NCI-H82 treated with DMSO at 0.1 percent for 48 hours (cell line): ENCODE measurements at regions not wholly inside any gene's neighbourhood (a gene's known extent, or its start where the extent isn't known, plus 50 kb on each side); places are given as distances from the start of the nearest gene placed in this dataset.

Experiments
- DNase-seq: peaks from one replicate; lab custom pipeline; 2025; ENCODE audit not compliant: unreplicated experiment; lab: John Stamatoyannopoulos, UW

- DNase-seq: no peak
Measured at GRCh38 chr3:164604687-164605086, 473.6 kb downstream of the SI start.

- no peak for DNase-seq
Measured at GRCh38 chr3:164577667-164578210, 500.6 kb downstream of the SI start.

DNA sequence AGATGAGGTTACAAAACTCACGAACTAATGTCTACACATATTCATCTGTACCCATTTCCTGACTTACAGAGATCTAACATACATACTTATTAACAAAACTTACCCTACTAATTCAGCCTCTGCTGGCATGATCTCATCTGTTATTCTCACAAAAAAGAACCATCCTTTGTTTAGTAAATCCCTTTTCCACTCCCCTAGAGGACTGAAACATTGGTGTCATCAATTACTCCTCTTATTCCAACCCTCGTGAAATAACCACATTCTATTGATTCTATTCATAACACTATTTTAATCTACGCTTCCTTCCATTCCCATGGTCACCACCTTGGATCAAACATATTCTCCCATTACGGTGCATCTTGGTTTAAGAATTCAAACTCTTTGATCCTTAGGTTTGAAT lies 505.9 kb downstream of the SI start:
- DNase-seq: no peak

DNA sequence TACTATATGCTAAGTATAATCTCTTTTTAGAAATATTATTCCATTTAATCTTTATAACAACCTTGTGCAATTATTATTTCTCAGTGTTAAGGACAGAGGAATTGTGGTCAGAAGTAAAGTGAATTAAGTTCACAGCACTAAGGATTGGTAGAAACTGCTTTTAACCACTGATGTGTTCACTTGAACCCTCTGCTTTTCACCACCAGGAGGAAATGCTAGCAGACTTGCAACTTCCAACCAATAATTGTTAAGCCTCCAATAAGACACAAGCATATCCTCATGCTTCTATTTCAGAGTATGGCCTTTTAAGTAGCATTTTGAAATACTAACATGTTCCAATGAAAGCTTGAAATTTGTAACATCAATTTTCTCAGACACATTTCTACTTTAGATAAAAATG lies 527.4 kb downstream of the SI start:
- no peak for DNase-seq

DNA sequence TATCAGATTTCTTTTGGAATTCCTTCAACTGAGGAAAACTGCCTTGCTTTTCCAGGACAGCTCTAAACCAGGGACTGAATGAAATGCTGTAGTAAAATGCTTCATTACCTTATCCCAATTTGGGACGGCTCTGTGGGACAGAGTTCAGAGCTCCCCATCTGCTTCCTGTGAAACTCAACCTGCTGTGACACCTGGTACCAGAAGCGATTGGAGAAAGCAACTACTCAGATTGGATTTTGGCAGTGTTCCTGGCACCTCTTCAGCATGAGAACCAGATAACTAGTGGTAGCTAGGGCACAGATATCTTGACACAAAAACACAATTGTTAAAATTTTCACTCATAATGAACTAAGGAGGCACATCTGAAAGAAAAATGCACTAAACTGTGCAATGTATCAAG lies 539.1 kb downstream of the SI start:
- DNase-seq: no peak

DNA sequence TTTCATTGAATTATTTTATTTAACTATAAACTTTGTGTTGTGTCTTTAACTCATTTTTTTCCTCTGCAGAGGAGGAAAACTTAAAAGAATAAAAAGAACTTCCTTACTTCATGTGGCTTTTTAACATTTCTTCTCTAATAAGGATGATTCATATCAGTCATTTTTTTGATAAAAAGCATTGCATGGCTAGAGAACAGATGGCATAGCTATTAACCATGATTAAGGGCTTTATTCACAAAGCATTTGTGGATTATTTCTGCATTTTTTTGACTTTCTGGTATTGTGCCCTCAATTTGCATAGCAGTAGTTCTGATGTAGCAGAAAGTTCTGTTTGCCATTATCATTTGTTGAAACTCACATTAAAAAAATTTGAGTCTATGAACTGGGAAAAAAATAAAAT lies 540.8 kb downstream of the SI start:
- no peak for DNase-seq

DNA sequence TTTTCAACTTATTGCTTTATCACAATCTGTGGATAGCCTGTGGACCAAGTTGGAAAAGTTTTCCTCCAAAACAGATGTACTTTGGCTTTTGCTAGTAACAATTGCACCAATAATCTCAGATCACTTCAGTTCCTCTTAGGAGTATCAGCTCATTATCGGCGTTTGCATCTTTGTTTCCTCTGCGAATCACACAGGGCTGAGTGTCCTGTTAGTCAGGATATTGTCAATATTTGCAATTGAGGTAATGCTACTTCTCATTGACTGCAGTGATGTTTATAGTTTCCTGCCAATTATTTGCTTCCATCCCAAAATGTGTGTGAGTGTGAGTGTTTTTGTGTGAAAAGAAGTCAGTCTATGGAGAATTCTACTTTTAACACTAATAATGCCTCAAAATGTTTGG lies 545.0 kb downstream of the SI start:
- DNase-seq: no peak

DNA sequence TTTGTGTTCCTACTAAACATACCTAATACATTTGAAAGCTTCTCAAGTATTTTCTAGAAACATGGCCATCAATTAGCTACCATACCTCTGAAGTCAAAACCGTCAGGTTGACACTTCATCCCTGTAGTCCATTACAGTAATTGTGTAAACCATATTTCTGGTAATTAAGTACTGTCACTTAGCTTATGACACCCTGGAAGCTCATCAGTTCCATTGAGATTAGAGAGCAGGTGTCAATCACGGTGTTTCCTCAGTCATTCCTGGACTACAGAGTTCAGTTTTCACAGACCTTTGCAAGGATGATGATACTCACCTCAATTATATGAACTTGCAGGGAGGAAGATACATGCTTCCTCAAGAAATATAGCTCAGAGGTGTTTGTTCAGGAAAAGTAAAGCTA lies 552.0 kb downstream of the SI start:
- DNase-seq: no peak

- no peak for DNase-seq
Measured at GRCh38 chr3:164524201-164524600, 554.1 kb downstream of the SI start.

GRCh38 chr3:164522073-164522763 lies 556.1 kb downstream of the SI start:
- no peak for DNase-seq

GRCh38 chr3:164521644-164522043 lies 556.7 kb downstream of the SI start:
- no peak for DNase-seq

DNA sequence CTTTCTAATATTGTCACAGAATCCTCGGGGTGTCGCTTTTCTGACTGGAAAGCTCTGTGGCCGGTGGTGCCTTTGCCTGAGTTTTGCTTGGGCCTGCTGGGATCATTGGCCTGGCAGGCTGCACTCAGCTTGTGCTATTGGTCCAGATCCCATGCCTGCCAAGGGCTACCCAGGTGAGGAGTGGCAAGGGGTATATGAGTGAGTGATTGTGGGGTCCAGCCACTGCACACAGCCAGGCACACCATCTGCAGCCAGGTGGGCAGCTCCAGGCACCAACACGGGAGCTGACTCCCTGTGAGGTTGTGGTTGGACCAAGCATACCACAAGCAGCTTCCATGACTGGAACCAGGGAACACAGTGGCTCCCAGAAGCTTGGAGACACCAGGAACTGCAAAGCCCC lies 557.2 kb downstream of the SI start:
- no peak for DNase-seq

GRCh38 chr3:164515256-164515655 lies 563.0 kb downstream of the SI start:
- no peak for DNase-seq

DNA sequence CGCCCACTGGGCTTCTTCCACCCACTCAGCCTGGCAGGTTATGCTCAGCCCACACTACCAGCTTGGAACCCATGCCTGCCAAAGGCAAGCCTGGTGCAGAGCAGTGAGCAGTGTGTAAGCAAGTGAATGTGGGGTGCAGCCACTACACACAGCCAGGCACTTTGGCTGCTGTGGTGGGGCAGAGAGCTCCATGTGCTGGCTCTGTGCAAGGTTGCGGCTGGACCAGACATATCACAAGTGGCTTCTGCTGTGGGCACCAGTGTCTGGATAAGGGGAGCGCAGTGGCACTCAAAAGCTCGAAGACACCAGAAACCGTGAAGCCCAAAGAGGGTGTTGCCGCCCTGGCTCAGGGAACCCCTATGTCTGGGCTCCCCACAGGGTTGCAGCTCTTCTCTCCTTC lies 563.7 kb downstream of the SI start:
- no peak for DNase-seq

DNA sequence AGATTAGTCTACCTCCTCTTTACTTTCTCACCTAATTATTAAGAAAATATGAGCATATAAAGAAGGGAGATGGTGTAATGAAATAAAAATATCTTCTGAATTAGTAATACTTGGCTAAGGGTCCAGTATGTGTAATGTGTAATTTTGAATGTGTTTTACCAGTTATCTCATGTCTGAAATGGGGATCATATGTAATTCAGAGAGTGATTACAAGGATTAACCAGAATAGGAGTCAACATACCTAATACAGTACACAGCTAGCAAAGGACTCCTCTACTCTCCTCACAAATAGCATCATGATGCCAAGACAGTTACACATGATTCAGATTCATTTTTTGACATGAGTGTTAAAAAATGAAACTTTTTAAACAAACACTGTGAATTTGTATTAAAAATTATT lies 570.4 kb downstream of the SI start:
- DNase-seq: no peak

DNA sequence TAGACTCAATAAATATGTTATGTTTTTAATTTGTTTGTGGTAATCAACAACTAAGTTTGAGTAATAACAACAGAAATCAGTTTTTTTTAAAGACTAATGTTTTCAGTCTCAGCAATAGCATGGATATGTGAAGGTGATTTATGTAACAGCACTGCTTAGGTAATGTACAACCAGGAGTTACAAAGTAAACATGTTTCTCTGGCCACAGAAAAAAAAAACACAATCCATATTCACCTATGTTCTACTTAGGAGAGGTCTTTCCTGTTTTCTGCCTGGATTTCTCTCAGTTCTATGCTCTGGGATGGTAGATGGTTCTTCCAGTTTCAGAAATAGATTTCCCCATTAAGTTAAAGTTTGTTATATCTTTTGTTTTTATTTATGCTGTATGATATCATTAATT lies 579.4 kb downstream of the SI start:
- DNase-seq: no peak

DNA sequence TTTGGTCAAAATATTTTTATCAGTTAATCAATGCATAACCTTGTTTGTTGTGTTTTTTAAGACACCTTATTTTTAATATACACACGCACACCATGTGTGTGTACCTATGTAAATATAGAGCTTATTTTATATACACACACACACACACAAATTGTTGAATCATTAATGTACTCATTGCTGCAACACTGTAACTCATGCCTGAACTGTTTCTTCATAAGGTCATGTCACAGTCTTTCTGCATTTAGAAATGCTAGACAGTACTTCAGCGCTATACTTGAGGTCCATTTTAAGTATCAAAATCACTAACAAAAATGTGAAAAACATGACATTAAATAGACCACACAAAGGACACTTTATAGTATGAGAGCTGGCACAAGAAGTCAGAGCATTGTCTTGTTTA lies 589.4 kb downstream of the SI start:
- no peak for DNase-seq

GRCh38 chr3:164486150-164486549 lies 592.1 kb downstream of the SI start:
- no peak for DNase-seq

DNA sequence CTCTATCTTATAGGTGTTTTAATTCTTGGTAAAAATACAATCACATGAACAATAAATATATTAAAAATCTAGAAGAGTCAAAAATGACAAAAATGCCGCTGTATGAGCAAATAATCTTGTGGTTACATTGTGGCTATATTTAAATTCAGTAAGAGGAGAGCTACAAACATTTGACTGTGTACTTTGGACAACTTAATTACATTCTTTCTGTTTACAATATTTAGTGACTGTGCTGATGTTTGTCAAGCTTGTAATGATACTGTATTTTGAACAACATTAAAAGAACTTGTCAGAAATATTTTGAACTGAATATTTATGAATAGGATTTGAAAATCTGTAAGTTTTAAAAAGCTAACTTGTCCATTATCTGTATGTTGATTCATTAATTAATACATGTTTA lies 598.3 kb downstream of the SI start:
- no peak for DNase-seq

DNA sequence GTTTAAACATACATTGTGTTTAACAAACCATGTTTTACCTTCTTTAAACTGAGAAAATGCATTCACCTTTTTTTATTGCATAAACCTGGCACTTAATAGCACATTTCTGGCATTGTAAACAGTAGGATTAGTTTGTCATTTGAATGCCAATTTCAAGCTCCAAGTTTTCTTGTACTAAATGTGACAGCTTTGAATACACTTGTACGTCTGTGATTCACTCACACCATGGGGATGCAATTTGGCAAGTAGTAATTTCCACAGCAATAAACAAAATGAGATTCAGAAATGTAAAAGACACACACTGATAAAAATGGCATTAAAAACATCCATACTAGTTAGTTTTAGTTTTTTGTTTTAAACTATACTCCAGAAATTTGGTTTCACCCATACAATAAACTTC lies 598.9 kb downstream of the SI start:
- DNase-seq: no peak

GRCh38 chr3:164478323-164478722 lies 600.0 kb downstream of the SI start:
- no peak for DNase-seq

DNA sequence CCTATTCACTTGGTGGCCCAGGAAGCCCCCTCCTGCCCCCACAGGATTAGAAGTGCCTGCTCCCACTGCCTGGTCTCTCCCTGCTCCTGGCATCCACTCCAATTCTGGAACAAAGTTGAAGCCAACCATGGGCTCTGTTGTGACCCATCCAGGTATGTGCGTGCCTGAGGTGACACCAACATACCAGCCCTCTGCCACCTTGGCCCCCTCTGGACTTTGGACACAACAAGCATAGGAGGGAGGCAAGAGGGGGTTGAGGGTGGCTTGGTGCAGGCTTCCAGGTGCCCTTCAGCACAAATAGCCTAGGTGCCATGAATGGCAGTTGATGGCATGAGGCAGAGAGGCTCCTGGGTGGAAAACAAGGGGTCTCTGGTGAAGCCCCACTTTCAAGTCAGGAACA lies 600.9 kb downstream of the SI start:
- DNase-seq: no peak

GRCh38 chr3:164476631-164477030 lies 601.7 kb downstream of the SI start:
- no peak for DNase-seq
